ENCODE measurements at regions not wholly inside any gene's neighbourhood (a gene's known extent, or its start where the extent isn't known, plus 50 kb on each side); places are given as distances from the start of the nearest gene placed in this dataset.

DNA sequence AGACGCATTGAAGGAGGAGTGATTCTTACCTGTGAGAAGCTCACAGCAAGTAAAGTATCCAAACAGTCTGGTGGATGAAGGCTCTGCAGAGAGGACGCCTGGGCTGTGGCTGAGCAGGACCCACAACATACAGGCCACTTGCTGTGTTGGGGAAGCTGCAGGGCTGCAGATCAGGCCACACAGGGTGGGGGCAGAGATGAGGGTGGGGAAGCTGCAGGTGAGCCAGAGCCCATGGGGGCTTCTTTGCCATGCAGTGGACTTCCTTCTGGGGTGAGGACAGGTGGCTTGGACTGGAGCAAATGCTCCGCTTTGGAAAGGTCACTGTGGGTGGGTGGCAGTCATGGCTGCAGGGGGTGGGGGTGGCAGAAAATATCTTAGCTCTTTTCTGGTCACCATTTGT lies 214.8 kb downstream of the GLRX3 start:
- TF ChIP-seq, protein P1, sequence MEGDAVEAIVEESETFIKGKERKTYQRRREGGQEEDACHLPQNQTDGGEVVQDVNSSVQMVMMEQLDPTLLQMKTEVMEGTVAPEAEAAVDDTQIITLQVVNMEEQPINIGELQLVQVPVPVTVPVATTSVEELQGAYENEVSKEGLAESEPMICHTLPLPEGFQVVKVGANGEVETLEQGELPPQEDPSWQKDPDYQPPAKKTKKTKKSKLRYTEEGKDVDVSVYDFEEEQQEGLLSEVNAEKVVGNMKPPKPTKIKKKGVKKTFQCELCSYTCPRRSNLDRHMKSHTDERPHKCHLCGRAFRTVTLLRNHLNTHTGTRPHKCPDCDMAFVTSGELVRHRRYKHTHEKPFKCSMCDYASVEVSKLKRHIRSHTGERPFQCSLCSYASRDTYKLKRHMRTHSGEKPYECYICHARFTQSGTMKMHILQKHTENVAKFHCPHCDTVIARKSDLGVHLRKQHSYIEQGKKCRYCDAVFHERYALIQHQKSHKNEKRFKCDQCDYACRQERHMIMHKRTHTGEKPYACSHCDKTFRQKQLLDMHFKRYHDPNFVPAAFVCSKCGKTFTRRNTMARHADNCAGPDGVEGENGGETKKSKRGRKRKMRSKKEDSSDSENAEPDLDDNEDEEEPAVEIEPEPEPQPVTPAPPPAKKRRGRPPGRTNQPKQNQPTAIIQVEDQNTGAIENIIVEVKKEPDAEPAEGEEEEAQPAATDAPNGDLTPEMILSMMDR (IDR thresholded peaks at IDR 0.05) = no peak
- no peak for TF ChIP-seq POLR2A (IDR thresholded peaks at IDR 0.05)

All from right lobe of liver (tissue), 4 donors.